Activated CD4-positive, alpha-beta T cell treated with anti-CD3 and anti-CD28 coated beads for 36 hours (primary cell): ENCODE measurements at regions not wholly inside any gene's neighbourhood (a gene's known extent, or its start where the extent isn't known, plus 50 kb on each side); places are given as distances from the start of the nearest gene placed in this dataset.
"Not testable (repeated sequence)": the region's sequence is repeated elsewhere in the genome, so short reads cannot be mapped to it uniquely, and the experiment has no call there.

Source experiments
- ATAC-seq: fragments of 200-7000 bp; cut with Tn5 transposase; one replicate; pipeline ENCODE4 v1.10.0; 2021; ENCODE audit warnings: mild to moderate bottlenecking, moderate library complexity
- CTCF ChIA-PET: fragments of 350-600 bp; sonication (Branson Sonifier 250); formaldehyde crosslinking; loops from one replicate; lab custom pipeline; 2021; ENCODE audit warnings: antibody characterized with exemption; lab: Charles Lee
- POLR2A ChIA-PET: fragments of 350-600 bp; sonication (Branson Sonifier 250); formaldehyde crosslinking; loops from one replicate; lab custom pipeline; 2021; ENCODE audit warnings: antibody characterized with exemption, inconsistent platforms; lab: Charles Lee
- DNase-seq: peaks from one replicate; pipeline ENCODE4 v3.0.0-alpha.2; 2020
- H3K27ac Mint-ChIP-seq: one replicate; pipeline ENCODE4 v1.8.0; 2021; ENCODE audit warnings: mixed read lengths
- H3K27me3 Mint-ChIP-seq: one replicate; pipeline ENCODE4 v1.8.0; 2021; ENCODE audit warnings: mixed read lengths
- H3K36me3 Mint-ChIP-seq: one replicate; pipeline ENCODE4 v1.8.0; 2021; ENCODE audit warnings: low read depth, mixed read lengths
- H3K4me1 Mint-ChIP-seq: one replicate; pipeline ENCODE4 v1.8.0; 2021; ENCODE audit warnings: mixed read lengths
- H3K4me3 Mint-ChIP-seq: one replicate; pipeline ENCODE4 v1.8.0; 2021; ENCODE audit warnings: mild to moderate bottlenecking, moderate library complexity, mixed read lengths
- H3K9me3 Mint-ChIP-seq: one replicate; pipeline ENCODE4 v1.8.0; 2021; ENCODE audit warnings: low read depth, mixed read lengths
- intact Hi-C, 2 experiments: fragments of 100-400 bp; cut with DNase I in 1 of 2; cut with micrococcal nuclease in 1 of 2; formaldehyde crosslinking; loops; one replicate each; pipeline versions ENCODE4 v1.14.2 to v1.15.1; 2022 to 2024; cut with DNase I, micrococcal nuclease

- Mint-ChIP-seq H3K4me1 (no peaks in the 10 kb centered on the region), H3K4me3 (no peak overlapping the region), H3K27ac (no peak overlapping the region), H3K9me3 (no peaks in the 10 kb centered on the region), H3K36me3 (no peaks in the 10 kb centered on the region), H3K27me3 (no peaks in the 10 kb centered on the region)
- no peak for ATAC-seq
- no peak for DNase-seq
- ChIA-PET CTCF (interaction anchor here (0.7 to 1.2 kb wide), 2 partner anchors 17 kb away, joined by 3 to 4 read pairs; no protein-coding TSS in a partner anchor), POLR2A (no interaction called here)
- intact Hi-C loops: loop anchor here in 1 of 2 experiments (5.0 kb wide), 1 partner anchor 36 kb away; no protein-coding TSS in a partner anchor
Measured at GRCh38 chr18:67411116-67411515, 105.4 kb downstream of the DSEL start.

DNA sequence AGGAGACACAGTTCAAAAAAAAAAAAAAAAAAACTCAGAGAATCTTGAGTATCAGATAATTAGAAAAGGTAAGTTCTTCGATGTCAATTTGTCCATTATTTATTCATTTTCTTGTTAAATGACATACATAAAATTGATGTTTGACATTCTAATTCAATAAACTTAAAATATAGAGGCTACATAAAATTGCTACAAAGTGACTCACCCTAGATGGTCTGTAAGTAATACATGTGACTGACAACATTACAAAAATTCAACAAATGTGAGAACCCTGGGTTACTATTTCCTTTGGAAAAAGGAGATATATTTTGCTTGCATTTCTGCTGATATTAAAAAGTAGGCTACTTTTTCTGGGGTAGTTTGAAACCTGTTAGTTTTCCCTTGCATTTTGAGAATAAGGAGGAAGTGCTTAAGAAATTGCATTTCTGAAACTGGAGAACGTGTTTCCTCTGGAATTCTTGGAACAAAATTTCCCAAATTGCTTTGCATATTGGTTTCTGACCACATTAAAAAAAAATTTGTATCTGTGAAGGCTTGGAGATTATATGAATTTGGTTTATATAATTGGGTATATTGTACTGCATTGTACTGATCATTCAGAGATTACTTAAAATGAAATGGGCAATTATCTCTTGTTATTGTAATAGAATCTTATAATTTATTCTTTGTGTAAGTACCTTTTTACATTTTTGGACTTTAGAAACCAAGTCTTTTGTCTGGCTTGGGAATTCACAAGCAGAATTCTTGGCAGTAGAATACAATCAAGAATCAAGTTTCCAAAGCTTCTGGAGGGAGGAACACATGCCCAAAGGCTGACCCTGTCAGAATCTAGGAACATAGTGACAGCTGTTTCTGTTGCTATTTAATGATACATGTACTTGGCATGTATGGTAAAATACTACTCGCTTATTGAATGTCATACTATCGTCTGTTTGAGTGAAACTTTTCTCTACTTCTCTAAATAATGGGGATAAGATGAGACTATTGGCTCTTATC, 106.1 kb downstream of the DSEL start:
- POLR2A ChIA-PET: no interaction called here
- no peaks in the 10 kb centered on the region for H3K36me3 Mint-ChIP-seq
- H3K9me3 Mint-ChIP-seq: no peaks in the 10 kb centered on the region
- H3K27me3 Mint-ChIP-seq: no peaks in the 10 kb centered on the region
- H3K4me1 Mint-ChIP-seq: no peaks in the 10 kb centered on the region
- DNase-seq (no peak), ATAC-seq (no peak)
- H3K27ac Mint-ChIP-seq: no peak overlapping the region
- intact Hi-C loops: loop anchor here in 1 of 2 experiments (5.0 kb wide), 1 partner anchor 37 kb away; no protein-coding TSS in a partner anchor
- CTCF ChIA-PET: interaction anchor here (0.7 to 1.2 kb wide), 2 partner anchors 16 to 18 kb away, joined by 3 to 4 read pairs; no protein-coding TSS in a partner anchor
- H3K4me3 Mint-ChIP-seq: no peak overlapping the region

GRCh38 chr18:67408240-67408639, 108.3 kb downstream of the DSEL start:
- POLR2A ChIA-PET: no interaction called here
- no peaks in the 10 kb centered on the region for H3K9me3 Mint-ChIP-seq
- H3K4me3 Mint-ChIP-seq: no peak overlapping the region
- ATAC-seq: no peak
- H3K4me1 Mint-ChIP-seq: no peaks in the 10 kb centered on the region
- intact Hi-C loops: no loop called here
- CTCF ChIA-PET: no interaction called here
- H3K27ac Mint-ChIP-seq: no peak overlapping the region
- H3K36me3 Mint-ChIP-seq: no peaks in the 10 kb centered on the region
- no peaks in the 10 kb centered on the region for H3K27me3 Mint-ChIP-seq
- no peak for DNase-seq

DNA sequence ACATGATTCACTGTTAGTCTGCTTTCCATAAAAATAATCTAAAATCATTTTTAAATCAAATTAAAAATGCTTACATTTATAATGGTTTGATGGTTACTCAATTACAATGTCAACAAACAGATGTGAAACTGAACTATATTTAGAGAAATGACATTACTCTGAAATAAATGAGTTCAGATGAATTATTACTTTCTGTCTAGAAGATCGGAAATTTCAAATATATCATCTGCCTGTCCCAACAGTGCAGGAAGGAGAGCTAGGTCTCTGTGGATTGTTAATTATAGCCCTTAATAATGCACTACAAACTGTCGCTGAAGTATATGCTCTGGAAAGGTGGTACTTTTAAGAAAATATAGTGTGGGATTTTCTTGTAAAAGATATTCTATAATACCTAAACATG, 109.8 kb downstream of the DSEL start:
- H3K27me3 Mint-ChIP-seq: no peaks in the 10 kb centered on the region
- H3K36me3 Mint-ChIP-seq: no peaks in the 10 kb centered on the region
- H3K9me3 Mint-ChIP-seq: no peaks in the 10 kb centered on the region
- no peak overlapping the region for H3K4me3 Mint-ChIP-seq
- ATAC-seq: no peak
- intact Hi-C loops: no loop called here
- DNase-seq: no peak
- no peaks in the 10 kb centered on the region for H3K4me1 Mint-ChIP-seq
- ChIA-PET CTCF (no interaction called here), POLR2A (no interaction called here)
- no peak overlapping the region for H3K27ac Mint-ChIP-seq

- ChIA-PET POLR2A (no interaction called here), CTCF (no interaction called here)
- ATAC-seq (no peak), DNase-seq (no peak)
- no peak overlapping the region for H3K27ac Mint-ChIP-seq
- no peaks in the 10 kb centered on the region for H3K4me1 Mint-ChIP-seq
- H3K27me3 Mint-ChIP-seq: peaks cover 2% of the 10 kb centered on the region
- H3K9me3 Mint-ChIP-seq: no peaks in the 10 kb centered on the region
- no peak overlapping the region for H3K4me3 Mint-ChIP-seq
- no peaks in the 10 kb centered on the region for H3K36me3 Mint-ChIP-seq
- intact Hi-C loops: no loop called here
Measured at GRCh38 chr18:67402543-67402942, 114.0 kb downstream of the DSEL start.

DNA sequence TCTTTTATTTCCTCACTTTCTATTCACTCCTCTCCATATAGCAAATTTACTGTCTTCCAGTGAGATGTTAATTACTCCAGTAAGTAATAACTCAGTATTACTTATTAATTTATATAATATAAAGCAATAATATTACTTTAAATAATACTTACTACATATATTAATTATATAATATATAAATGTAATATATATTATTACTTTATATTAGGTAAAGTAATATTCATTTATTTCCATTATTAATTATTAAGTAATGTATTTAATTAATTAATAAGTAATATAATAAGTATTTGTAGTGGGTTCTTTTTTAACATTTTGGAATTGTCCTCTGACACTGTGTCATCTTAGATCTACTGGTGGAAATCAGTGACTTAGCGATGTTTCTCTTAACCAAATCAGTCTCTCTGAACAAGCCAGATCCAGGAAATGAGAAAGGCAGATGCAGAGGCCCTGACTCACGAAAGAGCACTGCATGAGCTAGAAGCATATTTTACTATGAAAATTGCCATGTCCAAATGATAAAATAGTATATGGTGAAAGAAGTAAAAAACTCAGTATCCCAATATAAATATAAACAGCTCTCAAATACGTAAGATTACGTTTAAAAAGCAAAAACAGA, 115.9 kb downstream of the DSEL start:
- H3K27ac Mint-ChIP-seq: no peak overlapping the region
- no peaks in the 10 kb centered on the region for H3K4me1 Mint-ChIP-seq
- H3K9me3 Mint-ChIP-seq: peaks cover 3% of the 10 kb centered on the region
- intact Hi-C loops: no loop called here
- peaks cover 2% of the 10 kb centered on the region for H3K27me3 Mint-ChIP-seq
- CTCF ChIA-PET: no interaction called here
- no peak overlapping the region for H3K4me3 Mint-ChIP-seq
- no peak for ATAC-seq
- POLR2A ChIA-PET: no interaction called here
- no peaks in the 10 kb centered on the region for H3K36me3 Mint-ChIP-seq
- no peak for DNase-seq

DNA sequence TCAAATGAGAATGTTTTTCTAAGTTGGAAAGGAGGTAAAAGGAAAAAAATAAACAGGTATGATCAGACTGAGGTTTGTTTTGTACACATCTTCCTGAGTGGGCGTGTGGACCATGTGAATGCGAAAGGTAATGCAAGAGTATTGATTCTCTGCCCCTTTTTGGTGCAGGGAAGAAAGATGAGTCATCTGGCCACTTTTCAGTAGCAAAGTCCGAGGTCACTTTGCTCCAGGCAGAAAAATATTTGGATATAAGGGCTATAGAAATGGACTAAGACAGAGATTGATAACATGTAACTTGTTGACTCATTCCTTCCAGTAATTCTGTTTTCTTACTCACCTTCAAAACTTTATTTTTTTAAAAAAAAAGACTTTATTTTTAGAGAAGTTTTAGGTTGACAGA, 130.5 kb downstream of the DSEL start:
- Mint-ChIP-seq H3K27me3 (no peaks in the 10 kb centered on the region), H3K27ac (no peak overlapping the region), H3K4me1 (peaks cover 10% of the 10 kb centered on the region), H3K4me3 (no peak overlapping the region), H3K36me3 (no peaks in the 10 kb centered on the region), H3K9me3 (no peaks in the 10 kb centered on the region)
- intact Hi-C loops: no loop called here
- POLR2A ChIA-PET: no interaction called here
- CTCF ChIA-PET: no interaction called here
- ATAC-seq: no peak
- no peak for DNase-seq

GRCh38 chr18:67385455-67385854, 131.1 kb downstream of the DSEL start:
- intact Hi-C loops: no loop called here
- ChIA-PET POLR2A (no interaction called here), CTCF (no interaction called here)
- H3K9me3 Mint-ChIP-seq: no peaks in the 10 kb centered on the region
- ATAC-seq: no peak
- H3K4me1 Mint-ChIP-seq: peaks cover 10% of the 10 kb centered on the region
- no peaks in the 10 kb centered on the region for H3K36me3 Mint-ChIP-seq
- H3K27me3 Mint-ChIP-seq: no peaks in the 10 kb centered on the region
- DNase-seq: no peak
- no peak overlapping the region for H3K4me3 Mint-ChIP-seq
- no peak overlapping the region for H3K27ac Mint-ChIP-seq

DNA sequence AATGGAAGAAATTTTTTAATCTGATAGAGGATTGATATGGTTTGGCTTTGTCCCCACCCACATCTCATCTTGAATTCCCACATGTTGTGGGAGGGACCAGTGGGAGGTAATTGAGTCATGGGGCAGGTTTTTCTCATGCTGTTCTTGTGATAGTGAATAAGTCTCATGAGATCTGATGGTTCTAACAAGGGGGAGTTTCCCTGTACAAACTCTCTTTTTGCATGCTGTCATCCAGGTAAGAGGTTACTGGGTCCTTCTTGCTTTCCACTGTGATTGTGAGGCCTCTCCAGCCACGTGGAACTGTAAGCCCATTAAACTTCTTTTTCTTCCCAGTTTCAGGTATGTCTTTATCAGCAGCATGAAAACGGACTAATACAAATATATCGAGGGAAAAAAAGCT, 132.5 kb downstream of the DSEL start:
- CTCF ChIA-PET, intact Hi-C loops, H3K27ac Mint-ChIP-seq, H3K27me3 Mint-ChIP-seq, H3K4me3 Mint-ChIP-seq, H3K36me3 Mint-ChIP-seq, DNase-seq, POLR2A ChIA-PET, H3K9me3 Mint-ChIP-seq, ATAC-seq: not testable (repeated sequence)
- H3K4me1 Mint-ChIP-seq: peaks cover 10% of the 10 kb centered on the region

DNA sequence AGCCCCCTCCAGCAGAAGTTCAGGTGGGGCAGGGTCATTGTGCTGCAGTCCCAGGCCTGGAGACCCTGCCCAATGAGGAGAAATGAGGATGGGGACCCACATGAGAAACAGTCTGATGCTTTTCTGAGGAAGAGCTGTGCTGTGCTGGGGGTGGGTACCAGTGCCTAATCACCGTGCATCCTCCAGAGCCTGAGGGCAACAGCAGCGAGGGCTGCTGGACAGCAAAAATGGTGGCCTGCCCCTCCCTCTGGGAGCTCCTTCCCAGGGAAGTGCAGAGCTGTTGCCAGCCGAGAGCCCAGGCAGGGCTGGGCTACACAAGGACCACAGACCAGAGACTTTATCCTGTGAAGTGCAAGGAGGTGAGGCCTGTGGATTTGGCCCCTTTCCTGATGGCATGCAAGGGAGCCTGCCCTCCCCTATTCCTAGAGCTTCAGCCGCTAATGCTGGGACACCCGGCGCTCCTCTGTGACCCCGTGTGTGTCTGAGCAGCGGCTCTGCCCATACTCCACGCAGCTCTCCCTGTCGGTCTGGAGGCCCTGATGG, 134.8 kb downstream of the DSEL start:
- ChIA-PET POLR2A (no interaction called here), CTCF (interaction anchor here (0.7 kb wide), 1 partner anchor 557 kb away, joined by 3 read pairs; no protein-coding TSS in a partner anchor)
- no peaks in the 10 kb centered on the region for H3K9me3 Mint-ChIP-seq
- ATAC-seq (no peak), DNase-seq (no peak)
- H3K4me3 Mint-ChIP-seq: no peak overlapping the region
- intact Hi-C loops: no loop called here
- no peaks in the 10 kb centered on the region for H3K36me3 Mint-ChIP-seq
- H3K4me1 Mint-ChIP-seq: peaks cover 10% of the 10 kb centered on the region
- H3K27me3 Mint-ChIP-seq: no peaks in the 10 kb centered on the region
- no peak overlapping the region for H3K27ac Mint-ChIP-seq

DNA sequence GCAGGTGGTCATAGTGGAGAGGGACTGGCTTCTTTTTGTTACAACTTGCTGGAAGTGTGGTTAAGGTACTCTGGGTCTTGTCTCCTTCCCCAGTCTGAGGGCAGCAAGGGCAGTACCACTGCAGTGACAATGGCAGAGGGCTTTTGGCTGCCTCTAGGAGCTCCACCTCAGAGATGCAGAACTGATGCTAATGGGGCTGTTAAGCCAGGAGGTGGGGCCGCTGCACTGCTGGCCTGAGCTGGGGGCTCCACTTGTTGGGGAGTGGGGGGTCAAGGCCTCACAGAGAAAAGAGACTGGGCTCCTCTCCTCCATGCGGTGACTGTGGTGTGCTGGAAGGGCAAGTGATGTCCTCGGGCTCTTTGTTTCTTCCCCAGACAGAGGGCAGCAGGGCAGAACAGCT, 135.7 kb downstream of the DSEL start:
- no peaks in the 10 kb centered on the region for H3K9me3 Mint-ChIP-seq
- no peak for DNase-seq
- H3K36me3 Mint-ChIP-seq: no peaks in the 10 kb centered on the region
- intact Hi-C loops: no loop called here
- no peak overlapping the region for H3K4me3 Mint-ChIP-seq
- peaks cover 6% of the 10 kb centered on the region for H3K4me1 Mint-ChIP-seq
- H3K27me3 Mint-ChIP-seq: no peaks in the 10 kb centered on the region
- ChIA-PET CTCF (no interaction called here), POLR2A (no interaction called here)
- ATAC-seq: no peak
- no peak overlapping the region for H3K27ac Mint-ChIP-seq
